Stomach (tissue), 4 donors: ENCODE measurements at regions not wholly inside any gene's neighbourhood (a gene's known extent, or its start where the extent isn't known, plus 50 kb on each side); places are given as distances from the start of the nearest gene placed in this dataset.

Source experiments
- EP300 ChIP-seq: sonication (generic); formaldehyde crosslinking; IDR thresholded peaks from one replicate; pipeline ENCODE4 v1.6.1; 2017; ENCODE audit warnings: antibody characterized with exemption
- POLR2AphosphoS5 ChIP-seq, 3 donors: sonication (generic); formaldehyde crosslinking; IDR thresholded peaks; one replicate each; pipeline ENCODE4 v1.6.1; 2016; ENCODE audit warnings: antibody characterized with exemption in 3 of 3

GRCh38 chr15:39517122-39517855 lies 63.6 kb upstream of the THBS1 start:
- TF ChIP-seq POLR2AphosphoS5 (IDR thresholded peaks at IDR 0.05) (no peak), EP300 (no peak)
